22Rv1 (cell line): ENCODE measurements at regions not wholly inside any gene's neighbourhood (a gene's known extent, or its start where the extent isn't known, plus 50 kb on each side); places are given as distances from the start of the nearest gene placed in this dataset.

Experiments
- CTCF ChIP-seq: fragments of 450-650 bp; IDR thresholded peaks from 2 replicates; pipeline ENCODE4 v1.5.1; 2017; ENCODE audit warnings: mild to moderate bottlenecking
- ZFX ChIP-seq: fragments of 450-650 bp; IDR thresholded peaks from 2 replicates; pipeline ENCODE4 v1.6.1; 2017; ENCODE audit warnings: antibody characterized with exemption, borderline replicate concordance

- no peak for TF ChIP-seq CTCF
- no peak for TF ChIP-seq ZFX
Measured at GRCh38 chr16:63372815-63373214, 1336.6 kb upstream of the CDH8 start.
